GM19328 (cell line): ENCODE measurements at regions not wholly inside any gene's neighbourhood (a gene's known extent, or its start where the extent isn't known, plus 50 kb on each side); places are given as distances from the start of the nearest gene placed in this dataset.

ENCODE experiments used
- ATAC-seq: cut with Tn5 transposase; IDR thresholded peaks from one replicate; pipeline ENCODE4 v1.9.1; 2021; ENCODE audit warnings: mild to moderate bottlenecking, moderate library complexity; ENCODE audit not compliant: unreplicated experiment

- no peak for ATAC-seq
Observed at GRCh38 chr5:126189231-126189630, 234.0 kb upstream of the GRAMD2B start.

GRCh38 chr5:126189862-126190261 is 233.3 kb upstream of the GRAMD2B start:
- no peak for ATAC-seq

GRCh38 chr5:126192226-126192625 is 231.0 kb upstream of the GRAMD2B start:
- ATAC-seq: no peak

DNA sequence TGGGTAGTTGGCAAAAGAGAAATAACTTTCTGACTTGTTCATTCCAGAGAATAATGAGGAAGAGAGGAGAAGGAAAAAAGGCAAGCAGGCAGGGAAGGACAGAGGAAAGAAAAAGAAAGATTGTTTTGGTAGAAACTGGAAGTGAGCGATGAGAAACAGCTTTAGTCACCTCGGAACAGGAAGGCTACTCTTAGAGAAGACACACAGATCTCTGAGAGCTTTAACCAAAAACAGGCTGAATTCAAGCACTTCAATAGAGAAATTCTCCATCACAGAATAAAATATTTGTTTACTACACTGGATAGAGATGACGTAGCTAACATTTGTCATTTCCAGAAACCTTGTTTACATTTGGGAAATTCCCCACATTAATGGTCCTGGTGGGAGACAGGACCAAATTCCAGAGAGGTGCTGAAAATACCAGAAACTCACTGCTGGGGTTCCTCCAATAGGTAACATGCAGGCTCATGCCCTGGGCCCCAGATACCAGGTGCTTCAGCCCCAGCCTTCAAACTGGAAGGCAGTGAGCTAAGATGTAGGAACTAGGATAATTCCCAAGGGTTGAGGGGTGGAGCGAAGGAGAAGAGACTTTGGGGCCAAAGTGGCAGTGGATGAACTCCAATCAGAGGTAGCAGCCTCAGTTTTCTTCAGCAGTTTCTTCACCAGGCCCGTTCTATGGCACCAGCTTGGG is 227.7 kb upstream of the GRAMD2B start:
- no peak for ATAC-seq

GRCh38 chr5:126198531-126198930 is 224.7 kb upstream of the GRAMD2B start:
- ATAC-seq: no peak

- no peak for ATAC-seq
Observed at GRCh38 chr5:126199467-126199866, 223.7 kb upstream of the GRAMD2B start.

DNA sequence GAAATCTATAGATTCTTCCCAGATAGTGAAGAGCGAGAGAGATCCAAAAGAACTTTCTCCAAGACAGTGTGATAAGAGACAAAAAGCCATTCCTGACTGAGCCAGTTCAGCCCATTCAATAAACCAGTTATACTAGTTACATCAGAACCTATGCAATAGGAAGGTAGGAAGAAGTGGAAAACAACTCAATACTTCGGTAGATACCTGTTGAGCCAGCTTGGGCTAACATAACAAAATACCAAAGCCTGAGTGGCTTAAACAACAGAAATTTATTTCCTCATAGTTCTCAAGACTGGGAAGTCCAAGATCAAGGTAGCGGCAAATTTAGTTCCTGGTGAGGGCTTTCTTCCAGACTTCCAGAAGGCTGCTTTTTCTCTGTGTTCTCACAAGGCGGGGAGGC is 214.5 kb upstream of the GRAMD2B start:
- no peak for ATAC-seq

DNA sequence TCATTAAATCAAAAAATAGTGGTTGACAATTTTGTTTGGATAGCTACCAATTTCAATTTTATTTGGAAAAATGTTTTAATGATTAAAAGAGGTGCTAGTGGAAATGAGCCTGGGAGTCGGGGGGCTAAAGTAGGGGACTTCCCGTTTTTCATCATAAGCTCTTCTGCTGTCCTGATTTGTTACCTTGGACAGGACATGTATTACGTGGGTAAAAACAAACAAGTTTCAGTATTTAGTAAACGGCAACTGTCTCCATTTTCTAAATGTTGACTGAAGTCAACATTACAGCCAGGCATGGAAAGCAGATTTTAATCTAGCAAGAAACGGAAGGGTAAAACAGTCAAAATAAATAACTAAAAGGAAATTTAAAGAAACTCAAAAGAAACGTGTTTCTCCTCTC is 212.3 kb upstream of the GRAMD2B start:
- no peak for ATAC-seq

DNA sequence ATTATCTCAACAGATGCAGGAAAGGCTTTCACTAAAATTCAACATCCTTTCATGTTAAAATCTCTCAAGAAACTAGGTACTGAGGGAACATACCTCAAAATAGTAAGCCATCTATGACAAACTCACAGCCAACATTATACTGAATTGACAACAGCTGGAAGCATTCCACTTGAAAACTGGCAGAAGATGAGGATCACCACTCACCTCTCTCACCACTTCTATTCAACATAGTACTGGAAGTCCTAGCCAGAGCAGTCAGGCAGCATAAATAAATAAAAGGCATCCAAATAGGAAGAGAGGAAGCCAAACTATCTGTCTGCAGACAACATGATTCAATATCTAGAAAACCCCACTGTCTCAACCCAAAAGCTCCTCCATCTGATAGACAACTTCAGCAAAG is 203.6 kb upstream of the GRAMD2B start:
- no peak for ATAC-seq

DNA sequence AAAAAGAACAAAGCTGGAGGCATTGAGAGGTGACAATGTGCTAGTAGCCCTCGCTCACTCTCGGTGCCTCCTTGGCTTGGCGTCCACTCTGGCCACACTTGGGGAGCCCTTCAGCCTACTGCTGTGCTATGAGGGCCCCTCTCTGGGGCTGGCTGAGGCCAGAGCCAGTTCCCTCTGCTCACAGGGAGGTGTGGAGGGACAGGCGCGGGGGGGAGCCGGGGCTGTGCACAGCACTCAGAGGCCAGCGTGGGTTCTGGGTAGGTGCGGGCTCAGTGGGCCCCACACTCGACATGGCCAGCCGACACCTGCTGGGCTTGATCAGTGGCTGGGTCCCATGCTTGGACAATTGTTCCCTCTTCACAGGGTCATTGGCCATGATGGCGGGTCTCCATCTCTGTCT is 202.5 kb upstream of the GRAMD2B start:
- ATAC-seq: no peak

DNA sequence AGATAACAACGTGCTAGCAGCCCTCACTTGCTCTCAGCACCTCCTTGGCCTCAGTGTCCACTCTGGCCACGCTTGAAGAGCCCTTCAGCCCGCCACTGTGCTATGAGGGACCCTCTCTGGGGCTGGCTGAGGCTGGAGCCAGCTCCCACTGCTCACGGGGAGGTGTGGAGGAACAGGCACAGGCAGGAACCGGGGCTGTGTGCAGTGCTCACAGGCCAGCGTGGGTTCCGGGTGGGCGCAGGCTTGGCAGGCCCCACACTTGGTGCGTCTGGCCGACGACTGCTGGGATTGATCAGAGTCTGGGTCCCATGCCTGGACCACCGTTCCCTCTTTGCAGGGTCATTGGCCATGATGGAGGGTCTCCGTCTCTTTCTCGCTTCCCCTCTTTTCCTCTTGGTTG is 194.3 kb upstream of the GRAMD2B start:
- ATAC-seq: no peak

GRCh38 chr5:126233256-126233655 is 190.0 kb upstream of the GRAMD2B start:
- ATAC-seq: no peak

DNA sequence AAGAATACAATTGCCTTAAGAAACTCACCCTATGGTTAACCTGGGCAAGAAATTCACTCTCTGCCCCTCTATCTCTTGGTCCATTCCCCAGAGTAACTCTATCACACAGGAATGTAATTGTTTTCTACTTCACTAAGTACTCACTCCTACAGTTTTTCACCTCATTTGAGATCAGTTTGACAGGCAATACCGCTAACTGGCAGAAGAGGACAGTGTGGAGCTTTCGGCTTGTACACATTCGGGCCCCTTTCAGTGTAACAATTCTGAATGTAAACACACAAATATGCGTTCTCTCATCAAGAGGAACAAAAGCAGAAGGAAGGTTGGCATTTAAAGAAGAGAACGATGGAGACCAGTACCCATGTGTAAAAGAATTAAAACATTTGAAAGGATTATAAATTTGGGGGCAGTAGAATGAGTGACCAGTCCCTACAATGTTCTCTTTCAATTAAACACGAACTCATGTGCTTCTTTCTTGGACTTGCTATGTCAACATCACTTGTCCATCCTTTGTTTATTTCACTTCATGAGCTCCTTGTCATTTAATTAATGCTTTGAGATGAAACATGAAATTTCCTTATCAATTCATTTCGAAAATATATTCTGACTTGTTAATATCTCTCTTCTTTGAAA is 188.5 kb upstream of the GRAMD2B start:
- ATAC-seq: no peak

- ATAC-seq: no peak
Observed at GRCh38 chr5:126235628-126236027, 187.6 kb upstream of the GRAMD2B start.

- ATAC-seq: no peak
Observed at GRCh38 chr5:126236994-126237393, 186.2 kb upstream of the GRAMD2B start.

DNA sequence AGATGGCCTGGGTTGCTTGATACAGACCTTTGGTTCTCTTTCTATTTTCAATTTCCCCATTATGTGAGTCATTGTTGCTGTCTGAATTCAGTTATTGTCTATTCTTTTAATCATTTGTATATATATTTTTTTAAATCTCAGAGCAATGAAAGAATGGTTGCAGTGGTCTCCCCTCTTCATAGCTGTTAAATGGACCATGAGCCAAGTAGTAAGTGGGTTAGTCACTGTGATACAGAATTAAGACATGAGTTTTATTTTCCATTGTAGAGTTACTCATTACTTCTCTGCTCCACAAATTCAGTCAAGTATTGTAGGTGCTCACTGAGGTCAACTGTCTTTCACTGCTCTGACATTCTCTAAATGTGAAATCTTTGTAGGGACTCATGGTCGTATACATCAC is 174.6 kb upstream of the GRAMD2B start:
- no peak for ATAC-seq

- ATAC-seq: no peak
Observed at GRCh38 chr5:126251024-126251423, 172.2 kb upstream of the GRAMD2B start.

- no peak for ATAC-seq
Observed at GRCh38 chr5:126253406-126253805, 169.8 kb upstream of the GRAMD2B start.

DNA sequence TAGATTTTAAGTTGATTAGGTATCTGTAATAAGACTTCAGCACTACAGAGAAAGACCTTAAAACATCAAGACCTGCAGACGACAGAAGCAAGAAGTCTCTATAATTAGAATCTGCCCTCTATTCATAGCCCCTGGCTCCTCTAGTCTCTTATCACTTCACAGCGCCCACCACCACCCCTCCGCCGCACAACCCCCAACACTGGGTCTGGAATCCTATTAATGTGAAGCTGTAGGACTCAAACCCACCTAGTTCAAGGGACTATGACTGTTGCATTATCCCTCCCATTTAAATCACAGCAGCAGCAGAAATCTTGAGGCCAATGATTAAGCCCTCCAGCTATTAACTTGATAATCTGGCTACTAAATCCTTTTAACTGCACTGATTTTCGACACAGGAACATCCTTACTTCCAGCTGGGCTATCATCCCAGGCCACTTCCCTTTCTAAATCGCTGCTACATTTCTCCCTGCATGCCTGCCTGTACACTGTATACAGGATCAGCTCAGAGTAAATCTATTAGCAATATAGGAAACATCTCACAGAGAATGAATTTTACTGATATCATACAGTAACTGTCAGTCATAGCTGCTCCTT is 159.5 kb upstream of the GRAMD2B start:
- no peak for ATAC-seq

GRCh38 chr5:126265917-126266316 is 157.3 kb upstream of the GRAMD2B start:
- ATAC-seq: no peak

GRCh38 chr5:126267438-126267837 is 155.8 kb upstream of the GRAMD2B start:
- ATAC-seq: no peak

DNA sequence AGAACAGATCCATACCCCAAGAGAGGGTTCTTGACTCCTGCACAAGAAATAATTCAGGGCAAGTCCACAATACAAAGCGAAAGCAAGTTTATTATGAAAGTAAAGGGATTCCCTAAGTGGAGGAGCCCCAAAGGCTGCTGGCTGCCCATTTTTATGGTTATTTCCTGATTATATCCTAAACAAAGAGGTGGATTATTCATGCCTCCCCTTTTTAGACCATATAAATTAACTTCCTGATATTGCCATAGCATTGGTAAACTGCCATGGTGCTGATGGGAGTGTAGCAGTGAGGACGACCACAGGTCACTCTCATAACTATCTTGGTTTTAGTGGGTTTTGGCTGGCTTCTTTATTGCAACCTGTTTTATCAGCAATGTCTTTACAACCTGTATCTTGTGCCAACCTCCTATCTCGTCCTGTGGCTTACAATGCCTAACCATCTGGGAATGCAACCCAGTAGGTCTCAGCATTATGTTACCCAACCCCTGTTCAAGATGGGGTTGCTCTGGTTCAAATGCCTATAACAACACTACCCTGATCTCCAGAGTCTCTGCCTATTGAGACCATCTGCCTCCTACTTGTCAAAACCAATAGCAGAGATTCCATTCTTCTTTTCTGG is 154.4 kb upstream of the GRAMD2B start:
- no peak for ATAC-seq
